ENCODE measurements at regions not wholly inside any gene's neighbourhood (a gene's known extent, or its start where the extent isn't known, plus 50 kb on each side); places are given as distances from the start of the nearest gene placed in this dataset.

DNA sequence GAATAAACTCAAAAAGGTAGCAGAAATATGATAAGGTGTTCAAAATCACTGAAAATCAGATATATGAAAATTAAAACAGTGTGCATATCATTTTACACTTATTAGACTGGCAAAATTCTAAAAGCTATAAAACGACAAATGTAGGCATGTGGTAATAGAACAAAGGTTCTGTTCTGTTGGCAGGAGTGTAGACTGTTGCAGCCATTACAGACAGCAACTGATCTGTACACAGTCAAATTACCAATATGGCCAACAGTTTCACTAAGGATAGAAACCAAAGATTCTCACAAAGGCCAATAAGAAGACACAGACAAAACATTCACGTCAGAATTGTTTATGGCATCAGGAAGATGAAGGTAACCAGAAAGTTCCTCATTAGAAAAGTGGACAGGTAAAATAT is 112.8 kb upstream of the PLS3 start:
- DNase-seq (ENCODE audit: low spot score), result no peak
- Histone ChIP-seq H3K4me2 (no peak overlapping the region), H3K27me3 (no peaks in the 10 kb centered on the region), H3K36me3 (replicated peaks; ENCODE audit: insufficient read depth, low read depth) (no peaks in the 10 kb centered on the region), H3K79me2 (no peaks in the 10 kb centered on the region), H3K4me1 (ENCODE audit: insufficient read depth) (no peaks in the 10 kb centered on the region), H4K20me1 (ENCODE audit: insufficient read depth, poor library complexity, severe bottlenecking) (no peaks in the 10 kb centered on the region), H2AFZ (no peak overlapping the region), H3K27ac (no peak overlapping the region), H3K4me3 (no peak overlapping the region), H3K9me3 (ENCODE audit: low read depth) (no peaks in the 10 kb centered on the region), H3K9me2 (replicated peaks; ENCODE audit: insufficient read depth) (no peaks in the 10 kb centered on the region)
- TF ChIP-seq EZH2 (IDR thresholded peaks at IDR 0.05; ENCODE audit: borderline replicate concordance), result no peak
- TF ChIP-seq, protein P1, sequence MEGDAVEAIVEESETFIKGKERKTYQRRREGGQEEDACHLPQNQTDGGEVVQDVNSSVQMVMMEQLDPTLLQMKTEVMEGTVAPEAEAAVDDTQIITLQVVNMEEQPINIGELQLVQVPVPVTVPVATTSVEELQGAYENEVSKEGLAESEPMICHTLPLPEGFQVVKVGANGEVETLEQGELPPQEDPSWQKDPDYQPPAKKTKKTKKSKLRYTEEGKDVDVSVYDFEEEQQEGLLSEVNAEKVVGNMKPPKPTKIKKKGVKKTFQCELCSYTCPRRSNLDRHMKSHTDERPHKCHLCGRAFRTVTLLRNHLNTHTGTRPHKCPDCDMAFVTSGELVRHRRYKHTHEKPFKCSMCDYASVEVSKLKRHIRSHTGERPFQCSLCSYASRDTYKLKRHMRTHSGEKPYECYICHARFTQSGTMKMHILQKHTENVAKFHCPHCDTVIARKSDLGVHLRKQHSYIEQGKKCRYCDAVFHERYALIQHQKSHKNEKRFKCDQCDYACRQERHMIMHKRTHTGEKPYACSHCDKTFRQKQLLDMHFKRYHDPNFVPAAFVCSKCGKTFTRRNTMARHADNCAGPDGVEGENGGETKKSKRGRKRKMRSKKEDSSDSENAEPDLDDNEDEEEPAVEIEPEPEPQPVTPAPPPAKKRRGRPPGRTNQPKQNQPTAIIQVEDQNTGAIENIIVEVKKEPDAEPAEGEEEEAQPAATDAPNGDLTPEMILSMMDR (IDR thresholded peaks at IDR 0.05; ENCODE audit: poor library complexity), result no peak
- no peak for TF ChIP-seq EZH2phosphoT487 (IDR thresholded peaks at IDR 0.05; ENCODE audit: low read depth, severe bottlenecking, unreplicated experiment)
- WGBS (ENCODE audit: low lambda C conversion rate, missing lambda C conversion rate), result 88% methylated on average over 2 of the region's 2 CpGs

DNA sequence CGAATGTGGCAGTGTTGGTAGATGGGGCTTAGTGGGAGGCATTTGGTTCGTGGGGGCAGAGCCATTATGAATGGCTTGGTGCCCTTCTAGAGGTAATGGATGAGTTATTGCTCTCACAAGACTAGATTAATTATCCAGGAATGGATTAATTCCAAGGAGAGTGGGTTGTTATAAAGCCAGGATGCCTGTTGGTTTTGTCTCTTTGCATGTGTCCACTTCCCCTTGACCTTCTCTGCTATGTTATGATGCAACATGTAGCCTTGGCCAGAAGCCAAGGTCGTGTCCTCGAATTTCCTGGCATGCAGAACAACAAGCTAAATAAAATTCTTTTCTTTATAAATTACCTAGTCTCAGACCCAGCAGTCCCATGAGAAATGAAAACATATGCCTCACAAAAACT is 111.2 kb upstream of the PLS3 start:
- TF ChIP-seq EZH2phosphoT487 (IDR thresholded peaks at IDR 0.05; ENCODE audit: low read depth, severe bottlenecking, unreplicated experiment) (no peak), EZH2 (IDR thresholded peaks at IDR 0.05; ENCODE audit: borderline replicate concordance) (no peak)
- TF ChIP-seq, protein P1 (IDR thresholded peaks at IDR 0.05; ENCODE audit: poor library complexity), result no peak
- Histone ChIP-seq H3K27ac (no peak overlapping the region), H3K27me3 (no peaks in the 10 kb centered on the region), H3K4me1 (ENCODE audit: insufficient read depth) (no peaks in the 10 kb centered on the region), H3K9me3 (ENCODE audit: low read depth) (no peaks in the 10 kb centered on the region), H3K79me2 (no peaks in the 10 kb centered on the region), H4K20me1 (ENCODE audit: insufficient read depth, poor library complexity, severe bottlenecking) (no peaks in the 10 kb centered on the region), H3K36me3 (replicated peaks; ENCODE audit: insufficient read depth, low read depth) (no peaks in the 10 kb centered on the region), H3K4me3 (no peak overlapping the region), H3K9me2 (replicated peaks; ENCODE audit: insufficient read depth) (no peaks in the 10 kb centered on the region), H2AFZ (no peak overlapping the region), H3K4me2 (no peak overlapping the region)
- DNase-seq (ENCODE audit: low spot score), result peak; percentile 9
- 69% methylated on average over 4 of the region's 4 CpGs for WGBS (ENCODE audit: low lambda C conversion rate, missing lambda C conversion rate)

- H3K27me3 ChIP-seq, result no peaks in the 10 kb centered on the region
- DNase-seq (ENCODE audit: low spot score), result no peak
- no peaks in the 10 kb centered on the region for H3K4me1 ChIP-seq (ENCODE audit: insufficient read depth)
- no peak overlapping the region for H2AFZ ChIP-seq
- no peak overlapping the region for H3K27ac ChIP-seq
- no peaks in the 10 kb centered on the region for H3K9me2 ChIP-seq (replicated peaks; ENCODE audit: insufficient read depth)
- WGBS (ENCODE audit: low lambda C conversion rate, missing lambda C conversion rate), result 77% methylated on average over 1 of the region's 1 CpG
- H3K4me3 ChIP-seq, result no peak overlapping the region
- no peaks in the 10 kb centered on the region for H3K9me3 ChIP-seq (ENCODE audit: low read depth)
- no peak for TF ChIP-seq EZH2phosphoT487 (IDR thresholded peaks at IDR 0.05; ENCODE audit: low read depth, severe bottlenecking, unreplicated experiment)
- TF ChIP-seq, protein P1 (IDR thresholded peaks at IDR 0.05; ENCODE audit: poor library complexity), result no peak
- TF ChIP-seq EZH2 (IDR thresholded peaks at IDR 0.05; ENCODE audit: borderline replicate concordance), result no peak
- H3K4me2 ChIP-seq, result no peak overlapping the region
- no peaks in the 10 kb centered on the region for H3K36me3 ChIP-seq (replicated peaks; ENCODE audit: insufficient read depth, low read depth)
- H3K79me2 ChIP-seq, result no peaks in the 10 kb centered on the region
- no peaks in the 10 kb centered on the region for H4K20me1 ChIP-seq (ENCODE audit: insufficient read depth, poor library complexity, severe bottlenecking)
Measured at GRCh38 chrX:115452251-115452650, 108.7 kb upstream of the PLS3 start.

Data from hepatocyte (in vitro differentiated cells).